Duodenal mucosa (tissue), 2 donors: ENCODE measurements at regions not wholly inside any gene's neighbourhood (a gene's known extent, or its start where the extent isn't known, plus 50 kb on each side); places are given as distances from the start of the nearest gene placed in this dataset.

Source experiments
- H3K27ac ChIP-seq: one replicate; pipeline ENCODE4 v1.7.0; 2013; ENCODE audit warnings: low read depth, low read length
- H3K27me3 ChIP-seq, 2 donors: one replicate each; pipeline ENCODE4 v1.7.0; 2013; ENCODE audit warnings: low read length in 2 of 2, control low read depth in 1 of 2; ENCODE audit not compliant: insufficient read depth in 2 of 2, control insufficient read depth in 1 of 2
- H3K36me3 ChIP-seq, 2 donors: one replicate each; pipeline ENCODE4 v1.7.0; 2013; ENCODE audit warnings: low read length in 2 of 2, control low read depth in 1 of 2; ENCODE audit not compliant: insufficient read depth in 2 of 2, control insufficient read depth in 1 of 2
- H3K4me1 ChIP-seq, 2 donors: one replicate each; pipeline ENCODE4 v1.7.0; 2013; ENCODE audit warnings: low read length in 2 of 2, control low read depth in 1 of 2; ENCODE audit not compliant: insufficient read depth in 2 of 2, control insufficient read depth in 1 of 2
- H3K4me3 ChIP-seq, 2 donors: one replicate each; pipeline ENCODE4 v1.7.0; 2013; ENCODE audit warnings: low read length in 2 of 2, low read depth in 1 of 2
- H3K9ac ChIP-seq, 2 donors: one replicate each; pipeline ENCODE4 v1.7.0; 2013; ENCODE audit warnings: low read length in 2 of 2, low read depth in 1 of 2
- H3K9me3 ChIP-seq, 2 donors: one replicate each; pipeline ENCODE4 v1.7.0; 2013; ENCODE audit warnings: low read length in 2 of 2, control low read depth in 1 of 2; ENCODE audit not compliant: control insufficient read depth in 1 of 2

DNA sequence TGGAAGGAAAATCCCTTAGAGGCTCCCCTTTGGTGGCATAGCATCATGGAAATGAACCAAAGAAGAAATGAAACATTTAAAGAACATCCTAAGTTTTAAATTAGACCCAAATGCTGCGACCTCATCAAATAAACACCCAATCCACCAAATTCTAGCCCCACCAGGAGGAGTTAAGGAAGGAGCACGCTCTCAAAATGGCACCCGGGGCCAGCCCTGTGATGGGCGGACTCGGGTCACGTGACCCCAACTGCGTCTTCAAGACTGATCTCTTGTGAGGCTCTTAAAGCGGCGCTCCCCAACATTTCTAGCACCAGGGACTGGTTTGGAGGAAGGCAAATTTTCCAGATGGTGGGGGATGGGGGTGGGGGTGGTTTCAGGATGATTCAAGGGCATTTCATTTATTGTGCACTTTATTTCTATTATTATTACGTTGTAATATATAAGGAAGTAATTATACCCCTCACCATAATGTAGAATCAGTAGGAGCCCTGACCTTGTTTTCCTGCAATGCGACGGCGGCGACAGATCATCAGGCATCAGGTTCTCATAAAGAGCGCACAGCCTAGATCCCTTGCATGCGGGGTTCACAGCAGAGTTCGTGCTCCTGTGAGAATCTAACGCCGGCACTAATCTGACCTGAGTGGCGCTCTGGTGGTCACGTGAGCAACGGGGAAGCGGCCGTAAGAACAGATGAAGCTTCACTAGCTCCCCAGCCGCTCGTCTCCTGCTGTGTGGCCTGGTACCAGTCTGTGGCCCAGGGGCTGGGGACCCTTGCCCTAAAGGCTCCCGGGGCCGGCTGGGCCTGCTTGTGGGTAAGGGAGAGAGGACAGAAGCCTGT lies 55.3 kb upstream of the SLC22A11 start:
- H3K9me3 ChIP-seq: peaks cover 7 to 8% of the 10 kb centered on the region in 2 donors
- no peak overlapping the region for H3K4me3 ChIP-seq
- peaks cover 0 to 4% of the 10 kb centered on the region in 2 donors for H3K27me3 ChIP-seq
- peaks cover 5 to 6% of the 10 kb centered on the region in 2 donors for H3K4me1 ChIP-seq
- H3K36me3 ChIP-seq: peaks cover 0 to 4% of the 10 kb centered on the region in 2 donors
- H3K27ac ChIP-seq: no peak overlapping the region
- no peak overlapping the region for H3K9ac ChIP-seq

DNA sequence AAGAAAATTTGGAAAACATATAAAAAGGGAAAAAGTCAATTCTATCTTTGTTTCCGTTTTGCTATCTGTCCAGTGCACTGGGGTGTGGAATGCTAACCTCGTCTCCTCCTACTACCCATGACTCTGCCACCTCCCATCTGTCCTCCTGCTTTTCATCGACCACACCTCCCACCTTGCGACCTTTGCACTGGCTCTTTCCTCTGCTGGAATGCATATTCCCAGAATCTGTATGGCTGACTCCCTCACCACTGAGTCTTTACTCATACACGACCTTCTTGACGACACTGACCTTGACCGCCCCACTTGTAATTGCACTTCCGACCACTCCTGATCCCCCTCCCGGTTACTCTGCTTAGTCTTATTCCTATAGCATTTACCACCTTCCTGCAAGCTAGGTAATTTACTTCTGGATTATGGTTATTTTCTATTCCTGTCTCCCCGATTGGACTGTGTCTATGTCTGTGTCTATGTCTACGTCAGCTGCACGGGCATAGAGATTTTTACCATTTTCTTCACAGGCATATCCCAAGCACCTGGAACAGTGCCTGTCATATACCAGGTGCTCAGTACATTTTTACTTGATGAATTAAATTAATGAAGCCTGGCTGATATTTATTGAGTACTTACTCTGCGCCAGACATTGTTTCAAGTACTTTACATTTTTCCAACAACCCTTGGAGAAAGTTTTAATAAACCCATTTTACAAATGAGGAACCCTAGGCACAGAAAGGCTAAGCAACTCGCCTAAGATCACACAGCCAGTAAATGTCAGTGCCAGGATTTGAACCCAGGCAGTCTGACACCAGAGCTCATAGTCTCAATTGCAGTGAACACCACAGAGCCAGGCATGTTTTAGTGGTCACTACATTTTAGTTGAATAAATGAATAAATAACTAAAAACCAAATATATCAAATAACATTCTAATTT lies 54.0 kb upstream of the SLC22A11 start:
- peaks cover 0 to 4% of the 10 kb centered on the region in 2 donors for H3K36me3 ChIP-seq
- H3K9me3 ChIP-seq: peaks cover 7 to 8% of the 10 kb centered on the region in 2 donors
- H3K4me3 ChIP-seq: peak overlapping the region; percentile 3 to 34
- H3K4me1 ChIP-seq: peaks cover 5 to 6% of the 10 kb centered on the region in 2 donors
- H3K27ac ChIP-seq: no peak overlapping the region
- no peak overlapping the region for H3K9ac ChIP-seq
- H3K27me3 ChIP-seq: peaks cover 0 to 4% of the 10 kb centered on the region in 2 donors

DNA sequence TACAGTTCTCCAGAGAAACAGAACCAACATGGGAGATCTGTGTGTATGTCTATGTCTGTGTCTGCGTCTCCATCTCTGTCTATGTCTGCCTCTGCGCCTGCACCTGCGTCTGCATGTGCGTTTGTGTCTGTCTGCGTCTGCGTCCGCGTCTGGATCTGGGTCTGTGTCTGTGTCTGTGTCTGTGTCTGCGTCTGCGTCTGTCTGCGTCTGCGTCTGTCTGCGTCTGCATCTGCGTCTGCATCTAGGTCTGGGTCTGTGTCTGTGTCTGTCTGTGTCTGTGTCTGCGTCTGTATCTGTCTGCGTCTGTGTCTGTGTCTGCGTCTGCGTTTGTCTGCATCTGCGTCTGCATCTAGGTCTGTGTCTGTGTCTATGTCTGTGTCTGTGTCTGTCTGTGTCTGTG lies 53.1 kb upstream of the SLC22A11 start:
- Histone ChIP-seq H3K27me3 (peaks cover 0 to 4% of the 10 kb centered on the region in 2 donors), H3K9ac (no peak overlapping the region)

DNA sequence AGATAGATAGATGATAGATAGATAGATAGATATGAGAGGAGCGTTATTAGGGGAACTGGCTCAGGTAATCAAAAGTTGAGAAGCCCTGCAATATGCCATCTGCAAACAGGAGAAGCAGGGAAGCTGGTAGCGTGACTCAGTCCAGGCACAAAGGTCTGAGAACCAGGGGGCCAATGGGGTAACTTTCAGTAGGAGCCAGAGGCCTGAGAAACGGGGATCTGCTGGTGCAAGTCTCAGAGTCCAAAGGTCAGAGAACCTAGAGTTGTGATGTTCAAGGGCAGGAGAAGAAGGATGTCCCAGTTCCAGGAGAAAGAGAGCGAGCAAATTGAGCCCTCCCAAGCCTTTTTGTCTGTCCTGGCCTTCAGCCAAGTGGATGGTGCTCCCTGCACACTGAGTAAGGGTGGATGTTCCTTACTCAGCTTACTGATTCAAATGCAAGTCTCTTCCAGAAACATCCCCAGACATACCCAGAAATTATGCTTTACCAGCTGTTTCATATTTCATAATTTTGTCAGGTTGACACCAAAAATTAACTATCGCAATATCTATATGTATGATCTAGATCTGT lies 52.5 kb upstream of the SLC22A11 start:
- Histone ChIP-seq H3K9me3 (peaks cover 7 to 8% of the 10 kb centered on the region in 2 donors), H3K27me3 (peaks cover 0 to 4% of the 10 kb centered on the region in 2 donors), H3K27ac (no peak overlapping the region), H3K4me3 (no peak overlapping the region), H3K9ac (no peak overlapping the region), H3K36me3 (peaks cover 0 to 4% of the 10 kb centered on the region in 2 donors), H3K4me1 (peaks cover 5 to 6% of the 10 kb centered on the region in 2 donors)

More for the DNA sequence above, 53.1 kb upstream of the SLC22A11 start:
- Histone ChIP-seq H3K9me3 (peaks cover 7 to 8% of the 10 kb centered on the region in 2 donors), H3K4me3 (no peak overlapping the region), H3K36me3 (peaks cover 0 to 4% of the 10 kb centered on the region in 2 donors), H3K27ac (no peak overlapping the region), H3K4me1 (peaks cover 5 to 6% of the 10 kb centered on the region in 2 donors)

DNA sequence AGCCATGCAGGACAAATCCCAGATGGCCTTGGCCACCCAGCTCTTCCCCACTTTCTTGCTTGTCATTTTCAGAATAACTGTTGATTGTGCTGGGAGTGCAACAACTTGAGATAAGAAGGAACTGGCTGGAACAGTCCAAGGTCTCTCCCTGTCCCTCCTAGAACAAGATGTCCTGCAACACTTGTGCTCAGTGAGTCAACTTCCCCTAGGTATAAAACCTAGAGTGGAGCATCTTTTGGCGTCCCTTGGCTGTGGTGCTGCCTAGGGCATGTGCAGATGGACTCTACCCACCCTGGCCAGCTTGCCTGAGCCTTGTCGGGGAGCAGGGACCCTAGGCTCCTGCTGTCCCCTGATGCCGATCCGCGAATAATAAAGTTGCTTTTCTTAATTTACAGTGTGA lies 50.7 kb upstream of the SLC22A11 start:
- Histone ChIP-seq H3K27ac (no peak overlapping the region), H3K9ac (no peak overlapping the region), H3K9me3 (peaks cover 7 to 8% of the 10 kb centered on the region in 2 donors), H3K36me3 (peaks cover 0 to 4% of the 10 kb centered on the region in 2 donors), H3K27me3 (peaks cover 0 to 4% of the 10 kb centered on the region in 2 donors), H3K4me1 (peaks cover 5 to 6% of the 10 kb centered on the region in 2 donors), H3K4me3 (no peak overlapping the region)
